H1 (cell line): ENCODE measurements at regions not wholly inside any gene's neighbourhood (a gene's known extent, or its start where the extent isn't known, plus 50 kb on each side); places are given as distances from the start of the nearest gene placed in this dataset.

Experiments
- CHD2 ChIP-seq: IDR thresholded peaks from 2 replicates; pipeline ENCODE4 v1.6.1; 2012; ENCODE audit warnings: low read length, improper control_type of control experiment
- CTCF ChIP-seq, 3 experiments: IDR thresholded peaks; 1 replicate in 2 of 3; 2 replicates in 1 of 3; pipeline versions ENCODE4 v1.5.1 to v1.6.1; 2011; ENCODE audit warnings: low read length in 3 of 3, mild to moderate bottlenecking in 3 of 3, inconsistent platforms in 2 of 3, low read depth in 1 of 3, moderate library complexity in 1 of 3; ENCODE audit not compliant: insufficient read depth in 1 of 3; ENCODE audit errors: control extremely low read depth in 1 of 3
- EP300 ChIP-seq, 2 experiments: IDR thresholded peaks; 1 replicate in 1 of 2; 2 replicates in 1 of 2; pipeline ENCODE4 v1.6.1; 2011 to 2012; ENCODE audit warnings: low read depth in 2 of 2, low read length in 2 of 2, mild to moderate bottlenecking in 2 of 2, borderline replicate concordance in 1 of 2, inconsistent platforms in 1 of 2, moderate library complexity in 1 of 2
- ZNF274 ChIP-seq: IDR thresholded peaks from 2 replicates; pipeline ENCODE4 v1.7.0; 2012; ENCODE audit warnings: low read length, borderline replicate concordance; ENCODE audit errors: extremely low read depth

- no peak for TF ChIP-seq CTCF (IDR thresholded peaks at IDR 0.05; ENCODE audit: control extremely low read depth in 1 of 3, insufficient read depth in 1 of 3, low read depth in 1 of 3, low read length in 3 of 3)
- no peak for TF ChIP-seq CHD2
- no peak for TF ChIP-seq EP300 (IDR thresholded peaks at IDR 0.05; ENCODE audit: borderline replicate concordance in 1 of 2, low read depth in 2 of 2, low read length in 2 of 2)
- TF ChIP-seq ZNF274, result no peak
Measured at GRCh38 chr11:44496391-44496790, 69.1 kb upstream of the CD82 start (continued).
